ENCODE measurements at regions not wholly inside any gene's neighbourhood (a gene's known extent, or its start where the extent isn't known, plus 50 kb on each side); places are given as distances from the start of the nearest gene placed in this dataset.

GRCh38 chr12:124434354-124434753 lies 133.1 kb downstream of the NCOR2 start:
- peak overlapping the region; percentile 45 for H3K4me3 Mint-ChIP-seq
- no peak for TF ChIP-seq CTCF (conservative IDR thresholded peaks at IDR 0.05)
- no peaks in the 10 kb centered on the region for H3K9me3 Mint-ChIP-seq
- no peaks in the 10 kb centered on the region for H3K27me3 Mint-ChIP-seq
- H3K27ac Mint-ChIP-seq: no peak overlapping the region
- H3K4me1 Mint-ChIP-seq (ENCODE audit: unreplicated experiment): peaks cover 11% of the 10 kb centered on the region
- peaks cover 9% of the 10 kb centered on the region for H3K36me3 Mint-ChIP-seq
- DNase-seq (ENCODE audit: extremely low spot score, unreplicated experiment): no peak

- DNase-seq (ENCODE audit: extremely low spot score, unreplicated experiment): no peak
- Mint-ChIP-seq H3K4me3 (no peak overlapping the region), H3K27me3 (no peaks in the 10 kb centered on the region), H3K4me1 (ENCODE audit: unreplicated experiment) (peaks cover 11% of the 10 kb centered on the region), H3K9me3 (no peaks in the 10 kb centered on the region), H3K27ac (no peak overlapping the region), H3K36me3 (peaks cover 9% of the 10 kb centered on the region)
- no peak for TF ChIP-seq CTCF (conservative IDR thresholded peaks at IDR 0.05)
Observed at GRCh38 chr12:124433879-124434278, 133.5 kb downstream of the NCOR2 start.

- no peak overlapping the region for H3K27ac Mint-ChIP-seq
- no peak overlapping the region for H3K4me3 Mint-ChIP-seq
- peaks cover 17% of the 10 kb centered on the region for H3K4me1 Mint-ChIP-seq (ENCODE audit: unreplicated experiment)
- TF ChIP-seq CTCF (conservative IDR thresholded peaks at IDR 0.05): no peak
- DNase-seq (ENCODE audit: extremely low spot score, unreplicated experiment): no peak
- peaks cover 9% of the 10 kb centered on the region for H3K36me3 Mint-ChIP-seq
- no peaks in the 10 kb centered on the region for H3K9me3 Mint-ChIP-seq
- H3K27me3 Mint-ChIP-seq: no peaks in the 10 kb centered on the region
Observed at GRCh38 chr12:124433147-124433874, 134.1 kb downstream of the NCOR2 start.

- Mint-ChIP-seq H3K9me3 (no peaks in the 10 kb centered on the region), H3K27ac (peak overlapping the region; percentile 42), H3K27me3 (no peaks in the 10 kb centered on the region), H3K4me3 (no peak overlapping the region), H3K4me1 (ENCODE audit: unreplicated experiment) (peaks cover 16% of the 10 kb centered on the region), H3K36me3 (peaks cover 9% of the 10 kb centered on the region)
- DNase-seq (ENCODE audit: extremely low spot score, unreplicated experiment): no peak
- TF ChIP-seq CTCF (conservative IDR thresholded peaks at IDR 0.05): no peak
Observed at GRCh38 chr12:124432376-124432775, 135.0 kb downstream of the NCOR2 start.

- DNase-seq (ENCODE audit: extremely low spot score, unreplicated experiment): no peak
- TF ChIP-seq CTCF (conservative IDR thresholded peaks at IDR 0.05): no peak
- H3K27me3 Mint-ChIP-seq: no peaks in the 10 kb centered on the region
- no peaks in the 10 kb centered on the region for H3K9me3 Mint-ChIP-seq
- no peak overlapping the region for H3K4me3 Mint-ChIP-seq
- peaks cover 9% of the 10 kb centered on the region for H3K36me3 Mint-ChIP-seq
- H3K27ac Mint-ChIP-seq: peak overlapping the region; percentile 42
- peaks cover 16% of the 10 kb centered on the region for H3K4me1 Mint-ChIP-seq (ENCODE audit: unreplicated experiment)
Observed at GRCh38 chr12:124431971-124432370, 135.4 kb downstream of the NCOR2 start.
